ENCODE measurements at regions not wholly inside any gene's neighbourhood (a gene's known extent, or its start where the extent isn't known, plus 50 kb on each side); places are given as distances from the start of the nearest gene placed in this dataset.

- H2BK20ac ChIP-seq (ENCODE audit: low read depth, low read length, poor library complexity, severe bottlenecking) = no peak overlapping the region
- H3K14ac ChIP-seq (ENCODE audit: insufficient read depth, low read length) = no peak overlapping the region
- H3K27me3 Mint-ChIP-seq (ENCODE audit: low read depth) = no peaks in the 10 kb centered on the region
- no peaks in the 10 kb centered on the region for H3K27me3 ChIP-seq (ENCODE audit: insufficient read depth, low read length)
- H3K4me1 ChIP-seq (ENCODE audit: insufficient read depth, low read length) = no peaks in the 10 kb centered on the region
- H2BK120ac ChIP-seq (ENCODE audit: low read depth, low read length, poor library complexity, severe bottlenecking) = no peak overlapping the region
- H2AK5ac ChIP-seq (ENCODE audit: insufficient read length, low read length) = no peak overlapping the region
- H3K18ac ChIP-seq (ENCODE audit: insufficient read length, low read depth, low read length) = no peak overlapping the region
- no peak overlapping the region for H3K9ac ChIP-seq (ENCODE audit: extremely low read depth, insufficient read length, low read length)
- no peaks in the 10 kb centered on the region for H4K20me1 ChIP-seq (ENCODE audit: control insufficient read depth, insufficient read depth, insufficient read length)
- H3K9me3 ChIP-seq (ENCODE audit: control insufficient read depth, low read depth, low read length) = no peaks in the 10 kb centered on the region
- H2AFZ ChIP-seq (ENCODE audit: low read length) = no peak overlapping the region
- no peak overlapping the region for H3K4ac ChIP-seq (ENCODE audit: low read depth, low read length)
- H2BK12ac ChIP-seq (ENCODE audit: insufficient read length, low read depth, low read length) = no peak overlapping the region
- no peaks in the 10 kb centered on the region; a peak in 1 of 7 replicates for H3K36me3 Mint-ChIP-seq (ENCODE audit: insufficient read depth in 1 of 3, low read depth in 3 of 3)
- no peak overlapping the region for H4K5ac ChIP-seq (ENCODE audit: insufficient read length, low read depth, low read length)
- H3K23me2 ChIP-seq (ENCODE audit: insufficient read length, low read depth, low read length, poor library complexity, severe bottlenecking) = no peaks in the 10 kb centered on the region
- no peak overlapping the region for H2BK15ac ChIP-seq (ENCODE audit: low read depth, low read length)
- H3K79me2 ChIP-seq (ENCODE audit: insufficient read depth, low read length) = no peaks in the 10 kb centered on the region
- H3K23ac ChIP-seq (ENCODE audit: insufficient read length, low read depth, low read length) = no peak overlapping the region
- no peak overlapping the region for H3T11ph ChIP-seq (ENCODE audit: low read length)
- H3K4me3 Mint-ChIP-seq = no peak overlapping the region
- H3K27ac ChIP-seq (ENCODE audit: insufficient read length, low read depth, low read length) = no peak overlapping the region
- H3K27ac Mint-ChIP-seq = no peak overlapping the region
- TF ChIP-seq CTCF (conservative IDR thresholded peaks at IDR 0.05) = no peak
- 0 out of 5 replicates have a peak, but pooled peaks cover 0 to under 1% of the 10 kb centered on the region in 2 experiments for H3K9me3 Mint-ChIP-seq
- H2BK5ac ChIP-seq (ENCODE audit: insufficient read length, low read length) = no peak overlapping the region
- H3K56ac ChIP-seq (ENCODE audit: insufficient read length, low read depth, low read length) = no peak overlapping the region
- H4K91ac ChIP-seq (ENCODE audit: insufficient read length, low read depth, low read length) = no peak overlapping the region
- no peaks in the 10 kb centered on the region for H3K79me1 ChIP-seq (ENCODE audit: insufficient read depth, low read depth, low read length, poor library complexity, severe bottlenecking)
- no peak overlapping the region for H3K4me2 ChIP-seq (ENCODE audit: insufficient read depth, insufficient read length, low read length)
- no peak overlapping the region for H4K8ac ChIP-seq (replicated peaks; ENCODE audit: insufficient read length, low read depth, low read length)
- no peak for DNase-seq
- H3K4me1 Mint-ChIP-seq = peaks cover 22 to 25% of the 10 kb centered on the region in 2 experiments
Observed at GRCh38 chr11:106278391-106278790, 200.9 kb downstream of the AASDHPPT start.

Data from H9 (cell line).